Stomach (tissue), 4 donors: ENCODE measurements at regions not wholly inside any gene's neighbourhood (a gene's known extent, or its start where the extent isn't known, plus 50 kb on each side); places are given as distances from the start of the nearest gene placed in this dataset.

ENCODE experiments used
- CTCF ChIP-seq, 7 experiments: fragments of 450-650 bp in 4 of 7; fragments of 200-600 bp in 3 of 7; sonication (generic) in 3 of 7; IDR thresholded peaks; one replicate each; pipeline ENCODE4 v1.5.1; 2016 to 2019; ENCODE audit warnings: antibody characterized with exemption in 7 of 7, control low read depth in 2 of 7, mild to moderate bottlenecking in 1 of 7
- EP300 ChIP-seq: sonication (generic); formaldehyde crosslinking; IDR thresholded peaks from one replicate; pipeline ENCODE4 v1.6.1; 2017; ENCODE audit warnings: antibody characterized with exemption
- POLR2A ChIP-seq, 4 donors: fragments of 450-650 bp; IDR thresholded peaks; one replicate each; pipeline ENCODE4 v1.6.1; 2016; ENCODE audit warnings: antibody characterized with exemption in 4 of 4, control low read depth in 2 of 4, mild to moderate bottlenecking in 1 of 4, moderate library complexity in 1 of 4

- TF ChIP-seq CTCF (IDR thresholded peaks at IDR 0.05), result no peak
- no peak for TF ChIP-seq EP300
- no peak for TF ChIP-seq POLR2A (IDR thresholded peaks at IDR 0.05)
Observed at GRCh38 chr3:177610262-177610661, 413.0 kb upstream of the TBL1XR1 start.
